HUES48 (cell line): ENCODE measurements at regions not wholly inside any gene's neighbourhood (a gene's known extent, or its start where the extent isn't known, plus 50 kb on each side); places are given as distances from the start of the nearest gene placed in this dataset.

Experiments used
- H3K27ac ChIP-seq: one replicate; pipeline ENCODE4 v1.7.0; 2013; ENCODE audit warnings: low read depth, low read length, inconsistent platforms
- H3K27me3 ChIP-seq: 2 replicates; pipeline ENCODE4 v1.6.1; 2013; ENCODE audit warnings: mild to moderate bottlenecking, low read length; ENCODE audit not compliant: control insufficient read depth, insufficient read depth
- H3K36me3 ChIP-seq: 2 replicates; pipeline ENCODE4 v1.6.1; 2013; ENCODE audit warnings: low read length; ENCODE audit not compliant: control insufficient read depth, insufficient read depth
- H3K4me1 ChIP-seq: 2 replicates; pipeline ENCODE4 v1.6.1; 2013; ENCODE audit warnings: mild to moderate bottlenecking, low read length; ENCODE audit not compliant: control insufficient read depth, insufficient read depth
- H3K4me3 ChIP-seq: 2 replicates; pipeline ENCODE4 v1.5.1; 2013; ENCODE audit warnings: mild to moderate bottlenecking, low read depth, low read length
- H3K9ac ChIP-seq: 2 replicates; pipeline ENCODE4 v1.6.1; 2013; ENCODE audit warnings: mild to moderate bottlenecking, low read depth, low read length, moderate library complexity
- H3K9me3 ChIP-seq: 2 replicates; pipeline ENCODE4 v1.6.1; 2013; ENCODE audit warnings: low read length; ENCODE audit not compliant: control insufficient read depth, insufficient read depth

DNA sequence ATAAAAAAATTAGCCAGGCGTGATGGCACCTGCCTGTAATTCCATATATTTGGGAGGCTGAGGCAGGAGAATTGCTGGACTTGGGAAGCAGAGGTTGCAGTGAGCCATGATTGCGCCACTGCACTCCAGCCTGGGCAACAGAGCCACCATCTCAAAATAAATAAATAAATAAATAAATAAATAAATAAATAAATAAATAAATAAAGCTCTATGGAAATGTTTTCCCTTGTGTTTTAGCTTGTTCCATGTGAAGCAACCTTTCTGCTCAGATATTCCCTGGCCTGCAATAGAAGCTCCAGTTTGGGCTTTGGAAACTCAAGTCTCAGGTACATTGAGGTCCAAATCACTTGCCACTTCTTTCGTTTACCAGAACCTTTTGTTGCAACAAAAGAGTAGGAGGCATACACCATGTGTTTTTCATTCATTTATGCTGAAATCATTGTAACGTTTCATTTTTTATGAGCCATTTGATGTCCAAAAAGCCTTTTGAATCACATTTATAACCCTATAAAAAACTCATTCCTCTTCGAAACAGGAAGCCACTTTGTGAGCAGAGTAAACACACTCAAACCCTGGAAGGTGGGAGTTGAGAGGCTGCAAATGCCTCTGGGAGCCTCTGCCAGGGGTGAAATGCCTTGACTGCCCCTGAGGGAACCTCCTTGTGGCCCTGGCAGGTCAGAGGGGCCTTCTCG is 376.6 kb upstream of the TBX3 start:
- Histone ChIP-seq H3K4me1 (peaks cover 21% of the 10 kb centered on the region), H3K27ac (no peak overlapping the region), H3K9me3 (no peaks in the 10 kb centered on the region), H3K27me3 (no peaks in the 10 kb centered on the region), H3K36me3 (no peaks in the 10 kb centered on the region), H3K4me3 (no peak overlapping the region), H3K9ac (no peak overlapping the region)

DNA sequence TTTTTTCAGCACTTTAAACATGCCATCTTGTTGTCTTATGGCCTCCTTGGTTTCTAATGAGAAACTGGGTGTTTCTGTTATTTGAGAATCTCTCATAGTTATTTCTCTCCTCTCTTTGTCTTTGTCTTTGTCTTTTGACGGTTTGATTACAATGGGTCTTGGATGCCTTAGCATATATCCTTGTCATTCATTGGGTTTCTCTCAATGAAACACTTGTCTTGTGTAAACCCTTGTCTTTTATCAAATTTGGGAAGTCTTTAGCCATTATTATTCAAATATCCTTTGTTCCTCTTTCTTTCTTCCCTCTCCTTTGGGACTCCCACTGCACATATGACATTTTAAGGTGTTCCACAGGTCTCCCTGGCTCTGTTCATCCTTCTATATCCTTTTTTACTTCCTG is 373.5 kb upstream of the TBX3 start:
- no peak overlapping the region for H3K27ac ChIP-seq

DNA sequence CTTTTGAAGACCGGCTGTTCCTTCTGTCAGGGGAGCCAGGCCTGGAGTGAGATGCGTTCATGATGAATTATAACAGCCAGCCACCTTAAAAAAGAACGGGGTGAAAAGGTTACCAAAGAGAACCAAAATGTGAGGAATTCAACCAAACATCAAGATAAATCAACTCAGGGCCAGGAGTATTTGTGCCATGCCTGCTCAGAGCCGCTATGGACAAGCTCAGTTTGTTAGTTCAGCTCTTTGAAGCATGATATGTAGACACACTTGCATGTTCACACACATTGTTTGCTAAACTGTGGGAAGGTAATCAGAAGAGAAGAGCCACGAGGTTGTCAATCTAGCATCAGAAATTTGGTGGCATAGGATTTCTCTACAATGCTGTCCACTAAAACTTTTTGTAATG is 367.4 kb upstream of the TBX3 start:
- Histone ChIP-seq H3K27ac (no peak overlapping the region), H3K9ac (no peak overlapping the region), H3K36me3 (no peaks in the 10 kb centered on the region), H3K4me1 (0 out of 2 replicates have a peak, but pooled peaks cover 10% of the 10 kb centered on the region), H3K4me3 (no peak overlapping the region), H3K9me3 (no peaks in the 10 kb centered on the region), H3K27me3 (no peaks in the 10 kb centered on the region)

More for the DNA sequence above, 373.5 kb upstream of the TBX3 start:
- no peaks in the 10 kb centered on the region for H3K27me3 ChIP-seq
- no peak overlapping the region for H3K9ac ChIP-seq
- H3K4me1 ChIP-seq: peaks cover 28% of the 10 kb centered on the region
- H3K9me3 ChIP-seq: no peaks in the 10 kb centered on the region
- no peak overlapping the region for H3K4me3 ChIP-seq
- H3K36me3 ChIP-seq: no peaks in the 10 kb centered on the region

GRCh38 chr12:115049614-115050013 is 365.6 kb upstream of the TBX3 start:
- Histone ChIP-seq H3K27ac (no peak overlapping the region), H3K27me3 (no peaks in the 10 kb centered on the region), H3K9ac (no peak overlapping the region), H3K36me3 (no peaks in the 10 kb centered on the region), H3K4me3 (no peak overlapping the region), H3K9me3 (no peaks in the 10 kb centered on the region), H3K4me1 (0 out of 2 replicates have a peak, but pooled peaks cover 10% of the 10 kb centered on the region)

- Histone ChIP-seq H3K27me3 (no peaks in the 10 kb centered on the region), H3K36me3 (no peaks in the 10 kb centered on the region), H3K9ac (no peak overlapping the region), H3K9me3 (no peaks in the 10 kb centered on the region), H3K27ac (no peak overlapping the region), H3K4me1 (no peaks in the 10 kb centered on the region), H3K4me3 (no peak overlapping the region)
Measured at GRCh38 chr12:115046805-115047204, 362.8 kb upstream of the TBX3 start.

- no peak overlapping the region for H3K9ac ChIP-seq
- no peak overlapping the region for H3K4me3 ChIP-seq
- H3K36me3 ChIP-seq: no peaks in the 10 kb centered on the region
Measured at GRCh38 chr12:115044073-115044472, 360.1 kb upstream of the TBX3 start.

DNA sequence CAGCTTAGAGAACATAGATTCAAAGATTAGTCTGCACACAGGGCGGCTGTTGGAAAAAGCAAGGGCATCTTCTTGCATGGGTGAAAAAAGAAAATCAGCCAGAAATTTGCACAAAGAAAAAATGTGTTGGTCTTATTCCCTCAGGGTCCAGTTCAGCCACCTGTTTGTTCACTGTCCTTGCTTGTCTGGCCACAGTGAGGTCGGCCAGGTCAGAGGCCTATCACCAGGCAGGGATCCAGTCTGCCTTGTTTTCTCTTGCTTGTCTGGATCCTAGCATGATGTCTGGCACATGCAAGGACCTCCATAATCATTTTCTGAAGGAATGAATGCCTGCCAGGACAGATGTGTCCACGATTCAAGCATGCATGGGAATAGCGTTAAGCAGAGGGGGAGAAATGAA is 359.1 kb upstream of the TBX3 start:
- no peaks in the 10 kb centered on the region for H3K4me1 ChIP-seq
- H3K4me3 ChIP-seq: no peak overlapping the region
- H3K36me3 ChIP-seq: no peaks in the 10 kb centered on the region
- no peak overlapping the region for H3K9ac ChIP-seq
- H3K9me3 ChIP-seq: no peaks in the 10 kb centered on the region
- no peaks in the 10 kb centered on the region for H3K27me3 ChIP-seq
- no peak overlapping the region for H3K27ac ChIP-seq

More at GRCh38 chr12:115044073-115044472, 360.1 kb upstream of the TBX3 start:
- H3K4me1 ChIP-seq: no peaks in the 10 kb centered on the region
- H3K27me3 ChIP-seq: no peaks in the 10 kb centered on the region
- H3K27ac ChIP-seq: no peak overlapping the region
- no peaks in the 10 kb centered on the region for H3K9me3 ChIP-seq

DNA sequence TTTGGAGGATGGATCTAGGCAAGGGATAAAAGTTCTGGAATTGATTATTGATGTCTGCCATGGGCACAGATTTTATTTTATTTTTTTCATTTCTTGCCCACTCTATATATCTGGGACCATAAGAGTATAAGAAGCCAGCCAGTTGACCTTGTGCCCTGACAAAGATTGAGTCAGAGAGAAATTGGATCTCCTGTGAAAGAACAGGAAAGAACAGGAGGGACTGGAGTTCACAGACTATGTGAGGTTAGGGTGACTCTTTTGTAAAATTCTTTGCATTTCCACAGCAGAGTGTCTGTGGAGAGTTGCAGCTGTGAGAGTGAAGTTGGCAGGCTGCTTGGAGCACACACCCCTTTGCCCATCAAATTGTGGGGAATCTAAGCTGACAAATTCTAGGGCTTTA is 358.4 kb upstream of the TBX3 start:
- Histone ChIP-seq H3K9ac (no peak overlapping the region), H3K27me3 (no peaks in the 10 kb centered on the region)

DNA sequence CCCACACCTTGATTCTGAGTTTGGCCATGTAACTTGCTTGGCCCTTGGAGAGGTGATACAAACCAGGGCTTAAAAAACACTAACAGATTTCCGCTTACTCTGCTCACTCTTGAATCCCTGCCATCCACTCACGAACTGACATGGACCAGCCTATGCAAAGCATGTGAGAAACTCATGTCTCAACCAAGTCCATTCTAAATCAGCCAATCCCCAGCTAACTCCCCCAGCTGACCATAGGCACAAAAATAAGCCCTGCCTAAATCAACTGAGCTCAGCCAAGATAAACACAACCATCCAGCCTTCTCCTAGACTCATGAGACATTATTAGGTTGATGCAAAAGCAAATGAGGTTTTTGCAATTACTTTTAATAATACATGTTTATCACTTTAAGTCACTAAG is 353.9 kb upstream of the TBX3 start:
- Histone ChIP-seq H3K27ac (no peak overlapping the region), H3K27me3 (no peaks in the 10 kb centered on the region), H3K4me1 (no peaks in the 10 kb centered on the region), H3K9me3 (no peaks in the 10 kb centered on the region), H3K9ac (no peak overlapping the region), H3K36me3 (no peaks in the 10 kb centered on the region), H3K4me3 (no peak overlapping the region)

More for the DNA sequence above, 358.4 kb upstream of the TBX3 start:
- Histone ChIP-seq H3K36me3 (no peaks in the 10 kb centered on the region), H3K4me1 (no peaks in the 10 kb centered on the region), H3K4me3 (no peak overlapping the region), H3K9me3 (no peaks in the 10 kb centered on the region), H3K27ac (no peak overlapping the region)

DNA sequence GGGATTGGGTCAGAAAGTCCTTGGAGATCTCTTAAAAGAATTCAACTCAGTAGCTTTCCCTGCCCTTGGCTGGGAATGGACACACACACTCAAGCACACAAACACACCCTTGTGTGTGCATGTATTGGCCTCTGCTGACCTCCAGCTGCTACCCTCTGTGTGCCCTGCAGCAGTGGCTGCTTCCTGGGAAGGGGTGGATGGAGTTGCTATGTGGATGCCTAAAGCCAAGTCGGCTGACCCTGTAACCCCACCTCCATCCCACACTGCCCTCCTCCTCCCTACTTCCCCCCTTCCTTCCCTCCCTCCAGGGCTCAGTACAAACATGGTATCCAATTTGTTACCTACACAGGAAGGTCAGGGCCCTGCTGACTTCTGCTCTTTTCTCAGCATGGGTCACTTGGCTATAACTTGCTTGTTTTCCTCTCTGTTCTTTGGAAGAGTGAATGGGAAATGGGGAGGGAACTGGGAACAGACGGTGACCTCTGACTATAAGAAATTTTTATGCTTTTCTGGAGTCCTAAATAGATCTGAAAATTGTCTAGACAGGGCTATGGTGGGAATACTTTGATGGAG is 351.6 kb upstream of the TBX3 start:
- H3K4me3 ChIP-seq: no peak overlapping the region
- H3K36me3 ChIP-seq: no peaks in the 10 kb centered on the region
- no peaks in the 10 kb centered on the region for H3K4me1 ChIP-seq
- H3K27ac ChIP-seq: no peak overlapping the region
- no peak overlapping the region for H3K9ac ChIP-seq
- no peaks in the 10 kb centered on the region for H3K27me3 ChIP-seq
- H3K9me3 ChIP-seq: no peaks in the 10 kb centered on the region

DNA sequence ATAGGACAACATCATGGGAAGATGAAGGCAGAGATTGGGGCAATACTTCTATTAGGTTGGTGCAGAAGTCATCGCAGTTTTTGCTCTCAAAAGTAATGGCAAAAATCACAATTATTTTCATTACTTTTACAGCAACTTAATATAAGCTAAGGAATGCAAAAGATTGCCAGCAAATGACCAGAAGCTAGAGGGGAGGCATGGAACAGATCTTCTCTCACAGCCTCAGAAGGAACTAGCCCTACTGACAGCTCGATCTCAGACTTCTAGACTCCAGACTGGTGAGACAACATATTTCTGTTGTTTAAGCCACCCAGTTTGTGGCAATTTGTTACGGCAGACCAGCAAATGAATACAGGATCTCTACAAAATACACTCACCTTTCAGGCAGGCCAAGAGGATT is 348.5 kb upstream of the TBX3 start:
- Histone ChIP-seq H3K27ac (no peak overlapping the region), H3K4me3 (no peak overlapping the region), H3K9ac (no peak overlapping the region), H3K4me1 (no peaks in the 10 kb centered on the region), H3K9me3 (no peaks in the 10 kb centered on the region), H3K36me3 (no peaks in the 10 kb centered on the region), H3K27me3 (no peaks in the 10 kb centered on the region)
